ENCODE measurements at regions not wholly inside any gene's neighbourhood (a gene's known extent, or its start where the extent isn't known, plus 50 kb on each side); places are given as distances from the start of the nearest gene placed in this dataset.

DNA sequence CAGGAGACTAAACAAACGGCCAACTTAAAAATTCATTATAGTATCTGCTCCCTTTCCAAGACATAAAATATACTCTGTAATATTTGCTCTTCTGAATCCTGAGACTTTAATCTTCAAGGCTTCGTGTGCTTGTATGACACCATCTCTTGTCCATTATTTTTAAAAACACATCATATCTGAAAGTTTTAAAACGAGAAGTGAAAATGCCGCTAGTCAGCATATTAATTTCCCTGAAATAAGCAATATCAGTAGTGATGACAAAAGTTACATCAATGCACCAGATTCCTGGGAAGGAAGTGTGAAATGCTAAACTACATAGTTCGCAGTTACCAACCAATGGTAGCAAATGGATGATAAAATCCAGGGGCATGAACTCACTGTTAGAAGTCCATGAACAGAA lies 66.8 kb upstream of the EXOC1L start:
- peak; percentile 38 for DNase-seq (ENCODE audit: extremely low read depth, low read depth)

DNA sequence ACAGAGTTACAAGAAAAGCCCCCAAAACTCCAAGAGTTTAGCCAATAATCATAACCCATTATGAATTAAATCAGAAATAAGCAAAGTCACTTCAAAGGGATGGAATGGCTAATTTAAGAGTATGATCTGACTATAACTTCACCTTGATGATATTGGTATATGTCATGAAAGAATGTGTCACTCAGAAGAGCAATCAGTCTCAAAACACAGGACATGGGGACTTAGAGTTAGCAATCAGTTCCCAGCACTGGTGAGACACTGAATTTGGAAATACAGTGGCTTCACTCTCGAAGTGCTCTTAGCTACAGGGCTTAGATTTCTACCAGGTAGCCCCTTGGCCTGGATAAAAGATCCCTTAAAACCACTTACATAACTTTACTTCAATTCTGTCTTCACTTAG lies 65.7 kb upstream of the EXOC1L start:
- no peak for DNase-seq (ENCODE audit: extremely low read depth, low read depth)

DNA sequence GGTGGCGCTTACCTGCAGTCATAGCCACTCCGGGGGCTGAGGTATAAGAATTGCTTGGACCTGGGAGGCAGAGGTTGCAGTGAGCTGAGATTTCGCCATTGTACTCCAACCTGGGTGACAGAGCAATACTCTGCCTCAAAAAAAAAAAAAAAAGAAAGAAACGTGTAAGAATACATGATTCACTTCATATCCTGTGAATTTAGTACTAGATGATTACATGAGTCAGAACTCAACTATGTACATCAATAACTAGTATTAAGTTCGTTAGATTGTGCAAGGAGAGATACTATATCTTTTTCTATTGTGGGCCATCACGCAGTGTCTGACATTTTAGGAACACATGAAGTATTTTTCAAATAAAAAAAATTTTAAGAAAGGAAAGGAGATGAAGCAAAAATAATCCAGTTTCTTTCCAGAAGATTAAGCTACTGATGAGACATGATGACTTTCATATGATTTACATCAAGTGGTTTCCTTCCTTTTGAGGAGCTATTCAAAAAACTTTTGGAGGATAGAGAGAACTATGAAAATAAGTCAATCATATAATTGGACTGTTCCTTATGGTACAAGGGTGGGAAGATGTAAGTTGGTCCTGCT lies 64.7 kb upstream of the EXOC1L start:
- DNase-seq (ENCODE audit: extremely low read depth, low read depth), result no peak

DNA sequence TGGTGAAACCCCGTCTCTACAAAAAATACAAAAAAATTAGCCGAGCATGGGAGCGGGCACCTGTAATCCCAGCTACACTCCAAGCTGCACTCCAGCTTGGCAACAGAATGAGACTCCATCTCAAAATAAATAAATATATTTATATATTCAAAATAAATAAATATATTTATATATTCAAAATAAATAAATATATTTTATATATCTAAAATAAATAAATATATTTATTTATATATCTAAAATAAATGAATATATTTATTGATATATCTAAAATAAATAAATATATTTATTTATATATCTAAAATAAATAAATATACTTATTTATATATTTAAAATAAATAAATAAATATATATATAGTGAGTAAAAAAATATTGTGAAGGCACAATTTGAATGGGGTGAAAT lies 63.4 kb upstream of the EXOC1L start:
- DNase-seq (ENCODE audit: extremely low read depth, low read depth), result no peak

DNA sequence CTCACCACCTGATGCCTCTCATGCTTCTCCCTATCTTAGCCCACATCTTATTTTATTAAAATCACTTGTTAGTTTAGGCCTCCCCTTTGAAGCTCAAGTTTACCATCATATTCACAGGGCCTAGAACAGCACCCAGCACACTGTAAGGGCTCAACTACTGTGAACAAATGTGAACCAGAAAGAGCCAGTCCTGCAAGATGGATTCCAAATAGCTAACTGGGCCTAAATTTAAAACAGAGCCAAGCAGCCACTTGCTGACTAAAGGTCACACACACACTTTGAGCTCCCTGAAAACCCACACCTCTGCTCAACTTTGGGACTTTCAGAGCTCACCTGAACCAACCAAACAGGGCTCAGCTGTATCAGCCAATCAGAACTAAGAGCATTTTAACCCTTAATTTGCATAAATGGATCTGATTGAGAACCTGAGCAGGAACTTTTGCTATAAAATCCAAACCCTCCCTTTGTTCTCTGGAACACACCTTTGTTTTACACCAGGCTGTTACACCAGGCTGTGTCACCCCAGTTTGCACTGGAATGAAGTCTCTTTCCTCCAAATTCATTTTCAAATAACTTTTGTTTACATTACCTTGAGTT lies 62.1 kb upstream of the EXOC1L start:
- no peak for DNase-seq (ENCODE audit: extremely low read depth, low read depth)

DNA sequence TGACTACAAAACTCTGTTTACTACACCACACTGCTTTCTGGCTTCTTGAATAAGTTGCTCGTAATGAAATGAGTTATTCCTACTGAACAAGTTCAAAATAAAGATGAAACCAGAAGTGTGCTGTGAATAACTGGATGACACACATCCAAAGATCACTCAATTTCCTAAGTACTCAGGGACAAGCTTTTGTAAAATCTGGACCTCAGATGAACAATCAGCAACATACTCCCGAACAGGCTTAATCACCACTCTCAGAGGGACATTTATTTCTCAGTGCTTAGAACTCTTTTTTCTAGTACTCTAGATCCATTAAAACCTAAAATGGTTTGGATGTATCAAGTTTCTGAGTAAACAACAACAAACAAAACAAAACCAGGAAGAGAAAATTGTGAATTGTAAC lies 61.5 kb upstream of the EXOC1L start:
- no peak for DNase-seq (ENCODE audit: extremely low read depth, low read depth)

DNA sequence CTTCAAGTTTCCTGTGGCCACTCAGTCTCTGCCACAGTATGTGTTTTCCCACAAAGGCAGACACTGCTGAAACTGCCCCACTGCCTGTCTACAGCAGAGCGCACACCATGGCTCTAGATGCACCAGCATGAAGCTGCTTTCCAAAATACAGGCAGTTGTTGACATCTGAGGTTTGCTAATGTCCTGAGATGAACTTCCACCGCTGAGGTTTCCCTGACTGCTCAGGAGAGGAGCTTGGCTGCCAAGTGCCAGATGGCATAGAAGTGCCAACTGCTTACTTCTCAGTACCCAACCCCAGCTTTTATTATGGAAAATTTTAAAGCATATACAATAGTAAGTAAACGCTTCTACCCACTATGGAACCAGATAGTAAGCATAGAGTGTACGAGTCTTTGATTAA lies 61.0 kb upstream of the EXOC1L start:
- DNase-seq (ENCODE audit: extremely low read depth, low read depth), result no peak

DNA sequence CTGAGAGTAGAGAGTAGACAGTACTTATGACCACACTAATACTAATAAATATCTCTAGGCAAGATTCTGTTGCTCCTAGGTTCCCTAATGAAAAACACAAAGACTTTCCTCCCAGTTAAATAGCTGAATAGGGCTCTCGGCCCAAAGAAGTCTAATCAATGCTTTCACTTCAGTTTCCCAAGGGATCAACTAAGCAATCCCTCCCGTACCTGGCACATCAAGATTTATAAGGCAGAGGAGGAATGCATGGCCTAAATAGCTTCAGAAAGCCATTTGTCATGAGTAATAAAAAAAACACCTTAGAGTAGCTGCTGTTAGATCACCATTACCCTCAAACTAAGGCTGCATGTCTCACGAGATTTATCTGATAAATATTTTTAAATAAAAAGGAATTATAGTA lies 56.8 kb upstream of the EXOC1L start:
- DNase-seq (ENCODE audit: extremely low read depth, low read depth), result no peak

DNA sequence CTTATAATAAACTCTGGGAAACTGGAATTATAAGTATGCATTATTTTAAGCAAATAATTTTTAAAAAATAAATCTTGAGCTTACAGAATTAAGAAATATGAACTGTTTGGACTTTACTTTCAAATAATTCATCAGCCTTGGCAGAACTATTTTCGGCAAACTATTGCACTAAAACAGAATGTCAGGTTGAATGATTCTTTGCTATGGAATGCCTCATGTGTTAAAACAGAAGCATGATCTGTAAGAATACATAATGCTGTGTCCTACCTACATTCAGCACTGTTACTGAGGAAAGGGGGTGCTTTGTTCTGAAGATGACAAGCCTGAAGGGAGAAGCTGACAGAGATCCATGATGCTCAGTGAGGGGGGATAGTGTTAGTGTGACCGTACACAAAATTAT lies 55.6 kb upstream of the EXOC1L start:
- DNase-seq (ENCODE audit: extremely low read depth, low read depth), result no peak

DNA sequence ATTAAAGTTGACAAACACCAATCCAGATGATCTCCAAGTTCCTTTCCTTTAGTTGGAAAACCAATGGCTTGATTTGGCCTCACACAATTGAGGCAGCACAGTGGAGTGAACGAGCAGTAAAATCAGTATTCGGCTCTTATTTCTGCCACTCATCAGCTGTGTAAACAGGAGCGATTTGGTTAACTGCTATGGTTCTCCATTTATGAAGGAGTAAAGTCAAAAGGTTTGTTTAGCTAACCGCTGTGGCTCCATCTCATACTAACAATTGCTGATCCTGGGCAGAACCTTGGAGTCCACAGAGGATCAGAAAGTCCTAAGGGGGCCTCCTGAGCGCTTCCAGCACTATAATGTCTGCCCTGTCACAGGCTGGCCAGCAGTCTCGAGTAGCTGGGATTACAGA lies 54.5 kb upstream of the EXOC1L start:
- DNase-seq (ENCODE audit: extremely low read depth, low read depth), result no peak

DNA sequence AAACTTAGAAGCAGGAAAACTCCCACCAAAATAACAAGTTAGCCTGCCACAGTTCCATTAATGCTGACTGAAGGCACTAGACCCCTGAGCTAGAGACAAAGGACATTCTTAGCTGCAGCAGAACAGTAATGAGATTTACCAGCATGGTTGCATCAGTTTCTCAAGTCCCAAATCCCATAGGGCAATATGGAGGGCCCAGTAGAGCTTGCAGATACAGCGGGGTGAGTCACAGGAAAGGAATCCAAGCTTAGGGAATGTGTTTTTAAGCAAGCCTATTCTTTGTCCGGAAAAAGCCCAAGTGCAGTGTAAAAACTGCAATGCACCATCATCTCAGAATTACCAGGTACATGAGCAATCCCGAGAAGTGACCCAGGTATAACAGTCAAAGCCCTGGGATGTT lies 51.3 kb upstream of the EXOC1L start:
- DNase-seq (ENCODE audit: extremely low read depth, low read depth), result peak; percentile 51

Measured in NCI-H460 (cell line).